ENCODE measurements at regions not wholly inside any gene's neighbourhood (a gene's known extent, or its start where the extent isn't known, plus 50 kb on each side); places are given as distances from the start of the nearest gene placed in this dataset.

DNA sequence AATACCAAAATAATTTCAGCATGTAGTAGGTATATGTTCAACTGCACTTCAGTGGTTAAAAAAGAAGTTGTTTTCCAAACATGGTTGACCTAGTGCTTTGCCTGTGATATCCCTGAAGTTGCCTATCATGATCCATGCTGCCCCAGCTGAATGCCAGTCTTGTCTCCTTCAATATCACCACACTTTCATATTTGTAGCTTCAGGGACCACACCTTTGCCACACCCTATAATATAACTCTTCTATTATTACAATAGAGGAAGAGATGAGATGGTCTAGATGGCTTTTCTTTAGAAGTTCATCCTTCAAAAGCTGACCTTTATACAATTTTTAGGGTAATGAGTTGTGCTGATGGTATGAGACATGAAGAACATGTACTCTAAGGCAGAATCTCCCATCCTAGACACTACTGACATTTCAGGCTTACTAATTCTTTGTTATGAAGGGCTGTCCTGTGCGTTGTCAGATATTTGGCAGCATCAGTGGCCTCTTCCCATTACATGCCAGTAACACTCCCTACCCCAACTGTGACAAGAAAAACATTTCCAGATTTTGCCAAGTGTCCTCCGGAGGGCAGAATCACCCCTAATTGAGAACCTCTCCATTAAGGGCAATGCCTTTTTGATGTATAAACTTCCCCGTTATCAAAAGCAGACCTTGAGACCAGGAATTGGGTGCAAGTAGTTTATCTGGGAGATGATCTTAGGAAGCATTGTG is 76.2 kb upstream of the PLCL2 start:
- DNase-seq (ENCODE audit: low read depth in 2 of 2): no peak

GRCh38 chr3:16809482-16809881 is 75.3 kb upstream of the PLCL2 start:
- no peak for DNase-seq (ENCODE audit: low read depth in 2 of 2)

DNA sequence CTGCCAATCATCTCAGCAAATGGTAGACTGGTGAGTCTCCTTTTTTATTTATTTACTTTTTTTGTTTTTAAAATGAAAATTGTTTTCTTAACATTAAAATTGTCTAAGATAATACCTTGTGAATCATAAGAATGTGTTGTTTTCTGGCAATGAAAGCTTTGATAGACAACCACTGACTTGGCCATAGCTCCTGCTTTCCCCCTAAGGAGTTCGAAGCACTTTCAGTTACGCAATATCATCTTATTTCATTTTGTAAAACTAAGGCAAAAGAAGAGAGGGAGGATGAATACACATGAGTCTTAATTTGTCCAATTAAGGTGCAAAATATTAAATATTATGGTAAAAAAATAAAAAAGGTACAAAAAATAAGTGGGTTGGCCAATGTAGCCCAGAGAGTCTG is 74.8 kb upstream of the PLCL2 start:
- no peak for DNase-seq (ENCODE audit: low read depth in 2 of 2)

DNA sequence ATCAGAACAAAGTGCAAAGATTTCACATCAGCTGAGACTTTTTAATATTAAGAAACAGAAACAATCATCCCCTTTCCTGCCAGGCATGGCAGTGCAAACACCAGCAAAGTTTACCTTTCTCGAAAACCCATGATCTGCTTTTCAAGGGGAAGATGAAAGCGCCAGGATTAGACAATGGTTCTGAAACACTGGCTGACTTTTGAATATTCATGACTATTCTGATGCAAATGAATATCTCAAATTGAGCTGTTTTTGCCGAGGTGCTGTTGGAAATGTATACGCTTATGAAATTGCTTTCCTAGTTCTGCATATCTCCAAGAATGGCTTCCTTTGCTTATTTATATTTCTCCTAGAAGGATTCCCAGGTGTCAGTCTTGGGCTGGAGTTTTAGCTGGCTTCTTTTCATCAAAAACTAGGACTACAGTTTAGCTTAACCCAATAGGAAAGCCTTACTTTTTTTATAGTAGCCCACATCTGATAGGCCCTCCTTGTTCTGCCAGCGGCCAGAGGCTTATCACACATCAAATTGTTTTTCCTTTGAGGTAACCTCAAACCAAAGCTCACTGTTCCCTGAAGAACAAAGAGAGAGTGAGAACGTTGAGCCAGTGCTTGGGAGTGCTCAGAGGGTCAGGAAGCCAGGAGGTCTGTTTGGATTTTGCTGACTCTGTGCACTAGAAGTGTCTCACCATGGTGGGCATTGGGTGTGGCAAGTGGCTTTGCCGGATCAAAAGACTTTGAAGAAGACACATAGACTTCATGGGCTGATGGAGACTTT is 74.0 kb upstream of the PLCL2 start:
- DNase-seq (ENCODE audit: low read depth in 2 of 2): no peak

DNA sequence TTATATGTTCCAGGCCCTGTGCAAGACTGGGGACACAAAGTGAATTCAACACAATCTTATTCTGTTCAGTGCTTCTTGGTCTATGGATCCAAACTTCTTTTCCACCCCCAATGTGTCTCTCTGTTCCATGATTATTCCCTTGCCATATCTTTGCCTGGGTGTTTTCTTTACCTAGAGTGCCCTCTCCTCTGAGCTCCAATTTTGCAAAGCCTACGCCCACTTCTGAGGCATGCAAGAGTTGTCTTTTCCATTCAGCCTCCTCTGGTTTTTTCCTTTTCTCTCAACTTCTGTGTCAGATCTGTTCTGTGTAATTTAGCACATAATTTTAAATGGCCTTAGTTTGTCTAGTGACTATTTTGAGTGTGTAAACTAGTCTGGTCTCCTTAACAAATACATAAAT is 72.8 kb upstream of the PLCL2 start:
- DNase-seq (ENCODE audit: low read depth in 2 of 2): no peak

- no peak for DNase-seq (ENCODE audit: low read depth in 2 of 2)
Measured at GRCh38 chr3:16813336-16813735, 71.4 kb upstream of the PLCL2 start.

DNA sequence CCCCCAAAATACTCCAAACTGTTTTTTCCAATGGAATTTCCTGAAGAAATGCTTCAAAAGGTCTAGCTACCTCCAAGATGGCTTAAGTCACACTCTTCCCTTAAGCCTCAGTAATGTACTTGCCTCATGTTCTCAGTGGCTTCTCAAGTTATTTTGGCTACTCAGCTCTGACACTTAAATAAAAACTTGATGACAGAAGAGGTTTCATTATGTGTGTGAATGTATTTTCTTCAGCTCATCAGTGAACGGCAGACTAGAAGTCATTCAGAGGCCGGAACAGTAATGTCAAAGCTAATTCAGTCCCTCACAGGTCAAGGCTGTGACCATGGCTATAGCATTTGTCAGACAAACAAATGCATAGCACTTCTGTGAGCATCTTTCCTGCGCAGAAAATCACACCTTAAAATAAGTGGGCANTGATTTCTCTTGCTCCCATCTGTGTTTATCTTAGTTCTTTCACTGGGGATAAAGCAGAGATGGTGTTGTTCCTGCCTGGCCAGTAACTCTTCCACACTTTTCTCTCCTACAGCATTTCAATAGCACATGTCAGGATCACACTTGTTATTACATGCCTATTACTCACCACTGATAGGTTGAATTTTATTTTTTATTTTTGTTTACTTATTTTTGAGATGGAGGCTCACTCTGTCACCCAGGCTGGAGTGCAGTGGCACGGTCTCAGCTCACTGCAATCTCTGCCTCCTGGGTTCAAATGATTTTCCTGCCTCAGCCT is 68.5 kb upstream of the PLCL2 start:
- no peak for DNase-seq (ENCODE audit: low read depth in 2 of 2)

DNA sequence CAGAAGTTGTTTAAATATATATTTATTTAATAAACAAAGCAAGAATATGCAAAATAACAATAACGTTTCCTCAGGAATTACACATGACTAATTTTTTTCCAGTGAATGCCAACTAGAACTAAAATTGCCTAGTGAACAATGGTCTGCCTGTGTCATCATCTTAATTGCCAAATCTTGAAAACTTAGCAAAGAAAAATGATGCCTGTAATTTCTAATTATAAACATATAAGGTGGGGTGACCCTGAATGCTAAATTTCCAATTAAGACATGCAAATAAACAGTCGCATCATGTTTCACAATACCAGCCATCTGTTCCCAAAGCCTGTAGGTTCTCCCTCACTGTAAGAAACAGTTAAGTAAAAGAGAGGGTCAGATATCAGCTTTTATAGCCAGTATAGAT is 67.6 kb upstream of the PLCL2 start:
- DNase-seq (ENCODE audit: low read depth in 2 of 2): no peak

- no peak for DNase-seq (ENCODE audit: low read depth in 2 of 2)
Measured at GRCh38 chr3:16818194-16818593, 66.6 kb upstream of the PLCL2 start.

DNA sequence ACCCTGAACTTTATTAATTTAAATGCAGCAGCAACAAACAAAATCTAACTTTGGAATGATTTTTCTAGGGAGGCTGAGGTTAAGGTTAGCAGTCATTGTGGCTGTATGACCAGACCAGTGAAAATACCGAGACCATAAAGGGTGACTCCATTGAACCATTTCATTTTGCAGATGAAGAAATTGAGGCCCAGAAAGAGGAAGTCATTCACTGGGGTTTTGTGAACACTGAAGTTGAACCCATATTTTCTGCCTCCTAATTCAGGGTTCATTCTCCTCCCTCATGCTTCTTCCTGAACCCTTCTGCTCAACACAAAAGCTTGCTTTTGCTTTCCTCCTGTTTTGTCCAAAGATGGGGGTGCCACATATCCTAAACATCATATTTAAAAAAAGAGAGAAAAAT is 65.8 kb upstream of the PLCL2 start:
- no peak for DNase-seq (ENCODE audit: low read depth in 2 of 2)

DNA sequence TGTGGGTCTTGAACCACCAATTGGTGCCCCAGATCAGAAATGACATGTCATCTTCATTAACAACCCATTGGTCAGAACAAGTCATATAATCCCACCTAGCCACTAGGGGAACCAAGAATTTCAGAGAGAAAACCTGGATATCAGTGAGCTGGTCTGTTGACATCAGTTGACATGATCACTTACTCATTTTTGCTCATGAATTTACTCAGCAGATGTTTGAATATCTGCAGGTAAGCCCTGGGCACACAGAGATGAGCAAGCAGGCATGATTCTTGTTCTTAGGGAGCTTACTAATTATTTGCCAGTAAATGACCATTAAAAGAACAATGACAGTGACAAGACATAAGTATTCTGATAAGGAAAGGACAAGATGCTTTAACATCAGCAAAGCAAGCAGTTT is 64.3 kb upstream of the PLCL2 start:
- no peak for DNase-seq (ENCODE audit: low read depth in 2 of 2)

- no peak for DNase-seq (ENCODE audit: low read depth in 2 of 2)
Measured at GRCh38 chr3:16821053-16821452, 63.7 kb upstream of the PLCL2 start.

- no peak for DNase-seq (ENCODE audit: low read depth in 2 of 2)
Measured at GRCh38 chr3:16824081-16824696, 60.6 kb upstream of the PLCL2 start.

GRCh38 chr3:16825617-16826204 is 59.0 kb upstream of the PLCL2 start:
- no peak for DNase-seq (ENCODE audit: low read depth in 2 of 2)

GRCh38 chr3:16828815-16829214 is 55.9 kb upstream of the PLCL2 start:
- no peak for DNase-seq (ENCODE audit: low read depth in 2 of 2)

DNA sequence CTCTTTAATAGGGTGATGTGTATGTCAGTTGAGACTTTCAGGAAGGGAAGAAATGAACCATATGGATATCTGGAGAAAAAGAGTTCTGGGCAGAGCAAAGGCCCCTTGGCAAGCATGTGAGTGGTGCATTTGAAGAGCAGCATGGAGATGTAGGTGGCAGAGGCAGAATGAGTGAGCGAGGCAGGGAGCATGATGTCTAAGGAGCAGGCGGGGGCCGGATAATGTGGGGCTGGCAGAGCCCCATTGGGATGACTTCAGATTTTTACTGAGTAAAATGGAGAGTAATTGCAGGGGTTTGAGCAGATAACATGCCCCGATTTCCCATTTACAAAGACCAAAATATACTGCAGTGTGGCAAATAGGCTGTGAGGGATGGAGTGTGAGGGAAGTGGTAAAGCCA is 52.9 kb upstream of the PLCL2 start:
- no peak for DNase-seq (ENCODE audit: low read depth in 2 of 2)

DNA sequence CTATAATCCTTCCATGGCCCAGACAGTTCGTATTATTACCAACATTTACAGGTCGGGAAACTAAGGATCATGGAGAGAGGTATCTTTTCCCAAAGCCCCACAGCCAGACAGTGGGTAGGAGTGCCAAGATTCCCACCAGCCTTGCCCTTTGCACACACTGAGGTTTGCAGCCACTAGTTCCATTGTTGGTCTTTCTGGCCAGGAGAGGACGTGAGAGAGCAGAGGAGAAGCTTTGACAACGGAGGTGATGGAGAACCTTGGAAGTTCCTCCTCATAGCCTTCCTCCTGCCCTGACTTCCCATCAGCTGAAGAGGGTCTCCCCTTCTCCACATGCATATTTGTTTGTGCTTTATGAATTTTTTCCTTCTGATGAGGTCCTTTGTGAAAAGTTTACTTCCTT is 50.5 kb upstream of the PLCL2 start:
- no peak for DNase-seq (ENCODE audit: low read depth in 2 of 2)

GRCh38 chr3:16834753-16835152 is 50.0 kb upstream of the PLCL2 start:
- no peak for DNase-seq (ENCODE audit: low read depth in 2 of 2)
